ENCODE measurements at regions not wholly inside any gene's neighbourhood (a gene's known extent, or its start where the extent isn't known, plus 50 kb on each side); places are given as distances from the start of the nearest gene placed in this dataset.

- DNase-seq (ENCODE audit: extremely low read depth, insufficient read length), result no peak
- Histone ChIP-seq H3K27me3 (replicated peaks; ENCODE audit: control insufficient read depth, insufficient read depth, low read length) (no peaks in the 10 kb centered on the region), H3K4me3 (replicated peaks; ENCODE audit: low read depth, low read length) (no peak overlapping the region), H3K36me3 (ENCODE audit: control insufficient read depth, insufficient read depth, low read length) (no peaks in the 10 kb centered on the region)
- TF ChIP-seq CTCF (IDR thresholded peaks at IDR 0.05; ENCODE audit: insufficient read depth, low read length, poor library complexity, severe bottlenecking), result no peak
Measured at GRCh38 chr10:131808370-131808930, 92.4 kb upstream of the PPP2R2D start.

GRCh38 chr10:131810036-131810804 is 90.6 kb upstream of the PPP2R2D start:
- Histone ChIP-seq H3K27me3 (replicated peaks; ENCODE audit: control insufficient read depth, insufficient read depth, low read length) (no peaks in the 10 kb centered on the region), H3K36me3 (ENCODE audit: control insufficient read depth, insufficient read depth, low read length) (no peaks in the 10 kb centered on the region), H3K4me3 (replicated peaks; ENCODE audit: low read depth, low read length) (no peak overlapping the region)
- TF ChIP-seq CTCF (IDR thresholded peaks at IDR 0.05; ENCODE audit: insufficient read depth, low read length, poor library complexity, severe bottlenecking), result no peak
- no peak for DNase-seq (ENCODE audit: extremely low read depth, insufficient read length)

GRCh38 chr10:131810805-131811629 is 89.8 kb upstream of the PPP2R2D start:
- no peak for TF ChIP-seq CTCF (IDR thresholded peaks at IDR 0.05; ENCODE audit: insufficient read depth, low read length, poor library complexity, severe bottlenecking)
- DNase-seq (ENCODE audit: extremely low read depth, insufficient read length), result no peak
- no peak overlapping the region for H3K4me3 ChIP-seq (replicated peaks; ENCODE audit: low read depth, low read length)
- H3K36me3 ChIP-seq (ENCODE audit: control insufficient read depth, insufficient read depth, low read length), result no peaks in the 10 kb centered on the region
- H3K27me3 ChIP-seq (replicated peaks; ENCODE audit: control insufficient read depth, insufficient read depth, low read length), result no peaks in the 10 kb centered on the region

GRCh38 chr10:131811630-131812403 is 89.0 kb upstream of the PPP2R2D start:
- no peak for DNase-seq (ENCODE audit: extremely low read depth, insufficient read length)
- no peaks in the 10 kb centered on the region for H3K27me3 ChIP-seq (replicated peaks; ENCODE audit: control insufficient read depth, insufficient read depth, low read length)
- H3K36me3 ChIP-seq (ENCODE audit: control insufficient read depth, insufficient read depth, low read length), result no peaks in the 10 kb centered on the region
- H3K4me3 ChIP-seq (replicated peaks; ENCODE audit: low read depth, low read length), result no peak overlapping the region
- no peak for TF ChIP-seq CTCF (IDR thresholded peaks at IDR 0.05; ENCODE audit: insufficient read depth, low read length, poor library complexity, severe bottlenecking)

DNA sequence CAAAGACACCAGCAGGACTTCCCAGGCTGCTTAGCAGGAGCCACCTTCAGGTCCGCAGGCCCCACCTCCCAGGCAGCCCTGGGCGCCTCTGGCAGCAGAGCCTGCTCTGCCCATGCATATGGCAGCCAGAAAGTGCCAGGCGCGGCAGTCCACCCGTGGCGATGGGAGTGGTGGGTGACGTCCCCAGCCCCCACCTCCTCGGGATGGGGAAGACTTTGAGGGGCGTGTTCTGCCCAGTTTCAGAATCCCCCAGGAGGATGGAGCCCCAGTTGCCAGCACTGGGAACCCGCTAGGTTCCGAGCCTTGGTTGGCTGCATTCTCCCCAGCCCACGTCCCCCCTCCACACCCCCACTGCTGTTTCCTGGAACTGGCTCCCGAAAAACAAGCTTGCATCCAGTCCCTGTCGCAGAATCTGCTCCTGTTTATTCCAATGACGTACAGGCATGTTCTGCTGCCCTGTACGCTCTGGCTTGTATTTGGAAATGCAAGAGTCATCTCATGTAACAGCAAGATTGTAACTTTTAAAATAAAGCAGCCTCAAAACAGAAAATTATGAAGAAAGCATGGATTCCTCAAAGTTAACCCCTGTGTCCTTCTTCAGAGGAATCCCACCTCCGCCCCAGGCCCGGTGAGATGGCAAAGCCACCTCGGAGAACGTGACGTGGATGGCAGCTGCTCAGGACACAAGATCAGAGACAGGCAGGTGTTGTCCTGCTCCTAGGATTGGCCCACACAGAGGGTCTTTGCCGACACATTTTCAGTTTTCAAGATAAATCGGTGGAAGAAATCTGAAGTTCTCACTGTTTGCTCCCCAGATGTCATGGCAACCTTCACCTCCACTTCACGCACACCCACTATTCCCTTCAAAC is 87.8 kb upstream of the PPP2R2D start:
- no peak for DNase-seq (ENCODE audit: extremely low read depth, insufficient read length)
- Histone ChIP-seq H3K36me3 (ENCODE audit: control insufficient read depth, insufficient read depth, low read length) (no peaks in the 10 kb centered on the region), H3K4me3 (replicated peaks; ENCODE audit: low read depth, low read length) (no peak overlapping the region), H3K27me3 (replicated peaks; ENCODE audit: control insufficient read depth, insufficient read depth, low read length) (no peaks in the 10 kb centered on the region)
- TF ChIP-seq CTCF (IDR thresholded peaks at IDR 0.05; ENCODE audit: insufficient read depth, low read length, poor library complexity, severe bottlenecking), result no peak

Data from GM06990 (cell line).